Ectodermal cell (in vitro differentiated cells): ENCODE measurements at regions not wholly inside any gene's neighbourhood (a gene's known extent, or its start where the extent isn't known, plus 50 kb on each side); places are given as distances from the start of the nearest gene placed in this dataset.

Experiments used
- H3K27ac ChIP-seq: 2 replicates; pipeline ENCODE4 v1.7.0; 2013; ENCODE audit warnings: mild to moderate bottlenecking, low read depth, low read length; ENCODE audit not compliant: insufficient read depth, poor library complexity, severe bottlenecking
- H3K27me3 ChIP-seq: 2 replicates; pipeline ENCODE4 v1.7.0; 2013; ENCODE audit warnings: mild to moderate bottlenecking, low read length; ENCODE audit not compliant: insufficient read depth, control insufficient read depth, poor library complexity, severe bottlenecking
- H3K36me3 ChIP-seq: one replicate; pipeline ENCODE4 v1.7.0; 2013; ENCODE audit warnings: low read length; ENCODE audit not compliant: control insufficient read depth, insufficient read depth
- H3K4me1 ChIP-seq: one replicate; pipeline ENCODE4 v1.7.0; 2013; ENCODE audit warnings: low read length; ENCODE audit not compliant: control insufficient read depth, insufficient read depth
- H3K4me3 ChIP-seq: 2 replicates; pipeline ENCODE4 v1.7.0; 2013; ENCODE audit warnings: low read depth, low read length, control low read depth; ENCODE audit not compliant: insufficient read depth
- H3K9me3 ChIP-seq: 2 replicates; pipeline ENCODE4 v1.7.0; 2013; ENCODE audit warnings: mild to moderate bottlenecking, low read length, moderate library complexity; ENCODE audit not compliant: control insufficient read depth
- WGBS, 2 experiments: methylation state at CpG; one replicate each; pipeline ENCODE4 v1.1.7; 2013; ENCODE audit warnings: missing lambda C conversion rate in 2 of 2; 5-methylcytosine and 5-hydroxymethylcytosine counted together

DNA sequence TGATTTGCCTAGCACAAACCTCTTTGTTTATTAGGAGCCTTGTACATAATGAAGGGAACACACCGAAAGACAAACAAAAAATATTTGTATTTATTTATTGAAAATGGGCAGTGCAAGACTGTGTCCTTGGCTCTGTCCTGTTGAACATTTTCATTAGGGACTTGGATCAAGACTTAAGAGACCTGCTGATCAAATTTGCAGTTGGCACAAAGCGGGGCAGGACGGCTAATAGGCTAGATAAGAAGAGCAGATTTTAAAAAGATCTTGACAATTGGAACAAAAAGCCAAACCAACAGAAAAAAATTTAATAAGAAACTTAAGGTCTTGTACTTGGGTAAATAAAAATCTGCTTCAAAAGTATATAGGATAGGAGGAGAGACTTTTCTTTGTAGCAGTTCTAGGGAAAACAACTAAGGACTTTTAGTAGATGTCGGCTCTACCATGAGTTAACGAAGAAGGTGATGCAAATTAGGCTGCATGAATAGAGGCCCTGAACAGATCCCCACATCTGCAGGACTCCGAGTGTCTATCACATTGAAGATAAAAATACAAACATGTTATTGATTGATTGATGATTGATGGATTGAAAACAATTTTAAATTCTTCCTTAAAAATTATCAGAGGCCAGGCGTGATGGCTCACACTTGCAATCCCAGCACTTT, 124.1 kb upstream of the SPACA1 start:
- Histone ChIP-seq H3K4me1 (no peaks in the 10 kb centered on the region), H3K4me3 (no peak overlapping the region), H3K9me3 (no peaks in the 10 kb centered on the region), H3K27me3 (no peaks in the 10 kb centered on the region), H3K27ac (no peak overlapping the region), H3K36me3 (no peaks in the 10 kb centered on the region)
- WGBS, 2 experiments = 95 to 97% methylated on average over 6 to 7 of the region's 7 CpGs

DNA sequence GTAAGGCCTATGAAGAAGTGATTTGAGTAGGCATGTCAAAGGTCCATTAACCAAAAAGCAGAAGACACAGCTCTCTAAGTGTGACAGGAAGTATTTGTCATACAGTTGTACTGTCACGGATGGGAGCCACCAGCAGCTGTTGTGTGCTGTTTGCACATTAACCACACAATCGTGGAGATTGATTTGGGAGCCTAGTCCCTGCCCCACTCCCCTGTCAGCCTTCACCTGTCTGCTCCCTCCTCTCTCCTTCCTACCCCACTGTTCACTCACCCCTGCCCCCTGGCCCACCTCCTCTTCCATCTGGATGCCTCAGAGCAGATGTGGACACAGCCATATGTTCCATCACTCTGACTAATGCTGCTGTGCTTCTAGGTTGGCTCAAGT, 124.7 kb upstream of the SPACA1 start:
- no peaks in the 10 kb centered on the region for H3K4me1 ChIP-seq
- WGBS, 2 experiments = 86 to 94% methylated on average over 2 of the region's 2 CpGs
- H3K4me3 ChIP-seq = no peak overlapping the region
- H3K36me3 ChIP-seq = no peaks in the 10 kb centered on the region
- no peaks in the 10 kb centered on the region for H3K27me3 ChIP-seq
- H3K9me3 ChIP-seq = no peaks in the 10 kb centered on the region
- no peak overlapping the region for H3K27ac ChIP-seq

DNA sequence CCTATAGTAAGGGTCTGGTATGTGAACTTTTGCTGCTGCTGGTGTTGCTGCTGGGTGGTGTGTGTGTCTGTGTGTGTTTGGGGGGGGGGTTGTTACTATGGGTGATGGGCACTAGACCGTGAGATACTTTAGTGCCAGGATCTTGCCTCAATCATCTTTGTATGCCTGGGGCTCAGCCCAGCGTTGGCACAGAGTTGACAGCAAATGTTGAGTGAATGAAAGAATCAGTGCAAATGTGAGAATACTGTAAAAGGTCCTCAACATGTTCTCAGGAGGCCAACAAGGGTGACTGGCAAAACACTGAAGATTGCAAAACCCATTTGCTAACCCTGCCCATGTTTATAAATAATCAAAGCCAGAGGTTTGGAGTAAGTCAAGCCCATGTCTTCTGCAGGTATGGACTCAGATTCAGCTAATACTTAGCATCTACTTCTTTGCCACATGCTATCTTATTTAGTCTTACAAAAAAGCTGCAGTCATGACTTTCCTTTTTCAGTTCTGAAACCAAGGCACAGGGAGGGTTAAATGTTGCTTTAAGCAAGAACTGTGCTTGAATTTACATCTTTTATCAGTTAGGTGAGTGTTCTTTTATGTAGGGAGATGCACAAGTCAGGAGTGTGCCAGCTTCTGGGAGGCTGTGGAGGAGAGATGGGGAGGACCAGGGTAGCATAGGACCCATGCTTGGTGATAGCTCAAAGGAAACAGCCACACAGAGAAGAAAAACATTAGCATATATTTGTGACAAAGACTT, 125.3 kb upstream of the SPACA1 start:
- H3K27me3 ChIP-seq = no peaks in the 10 kb centered on the region
- H3K27ac ChIP-seq = no peak overlapping the region
- WGBS, 2 experiments = 93 to 96% methylated on average over 2 of the region's 2 CpGs
- no peaks in the 10 kb centered on the region for H3K4me1 ChIP-seq
- no peak overlapping the region for H3K4me3 ChIP-seq
- H3K36me3 ChIP-seq = no peaks in the 10 kb centered on the region
- H3K9me3 ChIP-seq = no peaks in the 10 kb centered on the region

DNA sequence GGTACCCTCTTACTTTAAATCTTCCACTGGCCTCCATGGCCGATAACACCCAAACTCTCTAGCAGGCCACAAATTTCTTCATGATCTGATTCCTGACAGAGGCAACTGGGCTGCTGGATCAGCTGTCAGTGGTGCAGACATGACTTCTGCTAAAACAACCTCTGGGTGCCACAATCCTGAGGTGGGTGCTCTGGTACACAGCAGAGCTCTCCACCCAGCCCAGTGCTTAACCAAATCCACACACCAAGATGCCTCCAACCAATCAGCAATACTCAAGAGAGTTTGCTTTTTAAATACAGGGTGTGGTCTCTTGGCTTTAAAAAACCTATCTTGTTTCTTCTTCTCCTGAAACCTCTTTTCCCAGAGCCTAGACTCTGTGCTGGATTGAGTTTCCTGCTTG, 126.6 kb upstream of the SPACA1 start:
- Histone ChIP-seq H3K27me3 (no peaks in the 10 kb centered on the region), H3K27ac (no peak overlapping the region), H3K4me3 (no peak overlapping the region), H3K4me1 (no peaks in the 10 kb centered on the region), H3K9me3 (no peaks in the 10 kb centered on the region), H3K36me3 (no peaks in the 10 kb centered on the region)
- WGBS, 2 experiments = 93 to 97% methylated on average over 1 of the region's 1 CpG

DNA sequence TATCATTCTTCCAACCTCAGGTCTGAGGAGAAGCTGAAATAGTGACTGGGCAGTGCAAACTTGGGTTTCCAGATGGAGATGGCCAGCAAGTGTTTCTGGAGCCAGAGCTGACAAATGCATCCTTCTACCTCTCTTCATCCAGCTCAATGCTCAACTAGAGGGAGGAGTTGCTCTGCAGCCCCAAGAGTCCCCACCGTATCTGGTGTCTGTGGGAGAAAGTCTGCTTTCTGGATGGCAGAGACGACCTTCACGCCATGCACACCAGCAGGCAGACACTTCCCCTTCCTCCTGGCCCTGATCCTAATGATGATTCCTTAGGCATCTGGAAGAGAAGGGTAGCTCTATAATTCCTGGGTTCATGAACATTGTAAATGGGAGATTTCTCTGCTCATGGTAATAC, 127.4 kb upstream of the SPACA1 start:
- Histone ChIP-seq H3K4me3 (no peak overlapping the region), H3K27ac (no peak overlapping the region), H3K4me1 (no peaks in the 10 kb centered on the region), H3K36me3 (no peaks in the 10 kb centered on the region), H3K27me3 (no peaks in the 10 kb centered on the region), H3K9me3 (no peaks in the 10 kb centered on the region)
- 99 to 100% methylated on average over 3 of the region's 3 CpGs for WGBS, 2 experiments

DNA sequence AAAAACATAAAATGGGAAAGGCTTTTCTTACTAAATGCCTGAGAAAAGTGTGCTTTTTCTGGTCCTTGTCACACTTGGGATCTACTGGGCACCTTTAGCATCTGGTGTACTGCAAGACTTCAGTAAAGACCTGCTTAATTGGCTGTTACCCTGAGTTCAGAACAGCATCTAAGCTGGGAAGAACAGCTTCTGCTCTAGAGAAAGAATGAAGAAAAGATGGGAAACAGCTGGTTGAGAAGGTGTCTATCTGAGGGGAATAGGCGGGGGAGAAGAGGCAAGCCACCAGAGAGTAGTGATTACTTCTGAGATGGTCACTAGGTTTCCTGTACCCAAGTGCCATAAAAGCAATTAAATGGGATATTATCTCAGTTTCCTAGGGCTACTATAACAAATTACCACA, 128.2 kb upstream of the SPACA1 start:
- 85 to 93% methylated on average over 1 of the region's 1 CpG for WGBS, 2 experiments
- Histone ChIP-seq H3K4me3 (no peak overlapping the region), H3K27me3 (no peaks in the 10 kb centered on the region), H3K36me3 (no peaks in the 10 kb centered on the region), H3K27ac (no peak overlapping the region), H3K9me3 (no peaks in the 10 kb centered on the region), H3K4me1 (no peaks in the 10 kb centered on the region)

DNA sequence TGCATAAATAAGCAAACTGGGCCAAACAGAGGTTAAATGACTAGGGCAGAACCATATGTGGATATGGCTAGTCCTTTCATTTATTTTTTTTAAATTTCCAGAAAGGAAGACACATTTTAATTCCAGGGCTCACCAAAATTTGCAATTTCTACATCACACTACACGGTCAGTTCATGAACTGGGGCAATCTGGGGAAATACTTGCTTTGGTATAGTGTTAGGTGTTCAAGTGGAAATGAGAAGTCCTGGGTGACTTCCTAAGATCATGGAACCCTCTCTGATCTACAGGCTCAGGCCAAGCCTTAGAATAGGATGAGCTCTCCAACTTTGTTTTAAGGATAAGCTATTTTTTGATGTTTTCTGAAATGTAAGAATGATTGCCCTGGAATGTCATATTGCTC, 128.6 kb upstream of the SPACA1 start:
- WGBS, 2 experiments = 100% methylated on average over 1 of the region's 1 CpG
- no peaks in the 10 kb centered on the region for H3K9me3 ChIP-seq
- no peaks in the 10 kb centered on the region for H3K4me1 ChIP-seq
- H3K27ac ChIP-seq = no peak overlapping the region
- no peaks in the 10 kb centered on the region for H3K27me3 ChIP-seq
- no peaks in the 10 kb centered on the region for H3K36me3 ChIP-seq
- H3K4me3 ChIP-seq = no peak overlapping the region

DNA sequence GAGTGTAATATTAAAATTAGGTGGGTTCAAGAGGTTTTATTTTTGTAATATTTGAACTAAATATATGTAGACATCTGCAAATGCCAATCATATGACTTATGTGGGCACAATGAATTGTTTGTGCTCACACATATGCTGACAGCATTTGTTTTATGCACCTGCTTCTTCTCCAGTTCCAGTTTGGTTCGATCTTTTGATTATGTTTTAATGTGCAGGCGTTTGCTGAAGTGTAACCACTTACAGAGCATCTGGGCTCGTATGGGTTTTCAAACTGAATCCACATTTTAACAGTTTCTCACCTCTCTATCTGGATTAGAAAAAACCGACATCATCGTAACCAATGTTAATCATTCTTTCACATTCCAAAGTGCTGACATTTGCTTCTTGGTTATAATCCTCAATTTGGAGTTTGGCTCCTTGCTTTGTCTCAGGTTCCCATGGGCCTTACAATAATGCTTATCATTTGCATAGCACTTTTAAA, 129.1 kb upstream of the SPACA1 start:
- Histone ChIP-seq H3K27ac (no peak overlapping the region), H3K27me3 (no peaks in the 10 kb centered on the region), H3K9me3 (no peaks in the 10 kb centered on the region), H3K4me3 (no peak overlapping the region), H3K4me1 (no peaks in the 10 kb centered on the region), H3K36me3 (no peaks in the 10 kb centered on the region)
- 90 to 94% methylated on average over 5 of the region's 5 CpGs for WGBS, 2 experiments

DNA sequence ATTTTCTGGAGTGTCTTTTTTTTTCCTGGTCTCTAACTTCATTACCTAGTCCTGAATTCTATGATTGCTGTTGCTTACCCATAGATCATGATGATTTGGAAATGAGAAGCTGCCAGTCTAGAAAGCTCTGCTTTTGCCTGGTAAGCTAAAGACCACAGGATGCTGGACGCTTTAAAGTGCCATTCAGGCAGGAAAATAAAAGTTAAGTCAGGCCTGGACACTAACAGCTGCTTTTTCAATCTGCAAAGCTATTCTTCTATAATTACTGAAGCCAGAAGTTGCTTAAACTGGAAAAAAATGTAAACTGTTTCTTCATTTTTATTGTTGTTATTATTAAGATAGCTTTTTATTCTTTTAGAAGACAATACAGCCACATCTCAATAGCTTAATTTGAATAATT, 129.8 kb upstream of the SPACA1 start:
- Histone ChIP-seq H3K36me3 (no peaks in the 10 kb centered on the region), H3K27me3 (no peaks in the 10 kb centered on the region), H3K4me3 (no peak overlapping the region), H3K27ac (no peak overlapping the region), H3K9me3 (no peaks in the 10 kb centered on the region), H3K4me1 (no peaks in the 10 kb centered on the region)
- 82 to 87% methylated on average over 1 of the region's 1 CpG for WGBS, 2 experiments

DNA sequence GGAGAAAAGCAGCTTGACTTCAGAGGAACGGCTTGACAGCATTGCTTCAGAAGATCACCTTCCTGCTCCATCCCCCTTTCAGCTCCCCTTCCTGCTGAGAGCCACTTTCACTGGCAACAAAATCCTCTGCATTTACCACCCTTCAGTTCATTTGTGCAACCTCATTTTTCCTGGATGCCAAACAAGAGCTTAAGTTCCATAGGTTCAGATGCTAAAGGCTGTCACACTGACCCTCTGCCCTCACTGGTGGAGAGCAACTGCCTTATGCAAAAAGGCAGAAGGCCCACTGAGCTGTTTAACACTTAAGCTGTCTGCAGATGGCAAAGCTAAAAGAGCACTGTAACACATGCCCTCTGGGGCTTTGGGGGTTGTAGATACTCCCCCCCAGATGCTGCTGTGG, 131.2 kb upstream of the SPACA1 start:
- Histone ChIP-seq H3K4me1 (no peaks in the 10 kb centered on the region), H3K9me3 (no peaks in the 10 kb centered on the region), H3K36me3 (no peaks in the 10 kb centered on the region), H3K4me3 (no peak overlapping the region), H3K27ac (no peak overlapping the region), H3K27me3 (no peaks in the 10 kb centered on the region)
- 71% methylated on average over 1 of the region's 1 CpG for WGBS, 2 experiments
